H9 (cell line): ENCODE measurements at regions not wholly inside any gene's neighbourhood (a gene's known extent, or its start where the extent isn't known, plus 50 kb on each side); places are given as distances from the start of the nearest gene placed in this dataset.

Experiments
- DNase-seq: peaks from one replicate; pipeline ENCODE4 v3.0.0-alpha.2; 2017
- H2AFZ ChIP-seq: one replicate; pipeline ENCODE4 v1.6.1; 2013; ENCODE audit warnings: mild to moderate bottlenecking, low read length, control low read depth, moderate library complexity
- H2AK5ac ChIP-seq: 2 replicates; pipeline ENCODE4 v1.6.1; 2013; ENCODE audit warnings: low read length, control low read depth, mixed read lengths; ENCODE audit not compliant: insufficient read length
- H2BK120ac ChIP-seq: one replicate; pipeline ENCODE4 v1.6.1; 2013; ENCODE audit warnings: low read depth, mild to moderate bottlenecking, low read length, control low read depth, inconsistent platforms; ENCODE audit not compliant: poor library complexity, severe bottlenecking
- H2BK12ac ChIP-seq: 2 replicates; pipeline ENCODE4 v1.6.1; 2013; ENCODE audit warnings: low read length, control low read depth, mixed read lengths, low read depth; ENCODE audit not compliant: insufficient read length
- H2BK15ac ChIP-seq: 2 replicates; pipeline ENCODE4 v1.6.1; 2013; ENCODE audit warnings: low read depth, low read length, control low read depth
- H2BK20ac ChIP-seq: one replicate; pipeline ENCODE4 v1.6.1; 2013; ENCODE audit warnings: low read depth, mild to moderate bottlenecking, low read length, control low read depth, inconsistent platforms; ENCODE audit not compliant: poor library complexity, severe bottlenecking
- H2BK5ac ChIP-seq: 2 replicates; pipeline ENCODE4 v1.6.1; 2013; ENCODE audit warnings: low read length, control low read depth, mixed read lengths; ENCODE audit not compliant: insufficient read length
- H3K14ac ChIP-seq: 2 replicates; pipeline ENCODE4 v1.6.1; 2013; ENCODE audit warnings: low read length, control low read depth; ENCODE audit not compliant: insufficient read depth
- H3K18ac ChIP-seq: 2 replicates; pipeline ENCODE4 v1.6.1; 2013; ENCODE audit warnings: low read depth, mild to moderate bottlenecking, mixed read lengths, low read length, control low read depth; ENCODE audit not compliant: insufficient read length
- H3K23ac ChIP-seq: 2 replicates; pipeline ENCODE4 v1.6.1; 2013; ENCODE audit warnings: low read length, control low read depth, mixed read lengths, low read depth; ENCODE audit not compliant: insufficient read length
- H3K23me2 ChIP-seq: 2 replicates; pipeline ENCODE4 v1.6.1; 2013; ENCODE audit warnings: low read depth, mild to moderate bottlenecking, mixed read lengths, low read length, control low read depth; ENCODE audit not compliant: insufficient read length, poor library complexity, severe bottlenecking
- H3K27ac ChIP-seq: 2 replicates; pipeline ENCODE4 v1.5.1; 2013; ENCODE audit warnings: low read length, control low read depth, mixed read lengths, low read depth; ENCODE audit not compliant: insufficient read length
- H3K27me3 ChIP-seq: 2 replicates; pipeline ENCODE4 v1.6.1; 2013; ENCODE audit warnings: low read length, control low read depth, inconsistent platforms; ENCODE audit not compliant: insufficient read depth
- H3K4ac ChIP-seq: 2 replicates; pipeline ENCODE4 v1.6.1; 2013; ENCODE audit warnings: low read depth, mild to moderate bottlenecking, control low read depth, inconsistent platforms, low read length, moderate library complexity
- H3K4me1 ChIP-seq: 2 replicates; pipeline ENCODE4 v1.6.1; 2013; ENCODE audit warnings: low read length, control low read depth, inconsistent platforms; ENCODE audit not compliant: insufficient read depth
- H3K4me2 ChIP-seq: 2 replicates; pipeline ENCODE4 v1.6.1; 2013; ENCODE audit warnings: low read length, control low read depth, mixed read lengths; ENCODE audit not compliant: insufficient read length, insufficient read depth
- H3K56ac ChIP-seq: 2 replicates; pipeline ENCODE4 v1.6.1; 2013; ENCODE audit warnings: low read depth, mild to moderate bottlenecking, mixed read lengths, low read length, control low read depth; ENCODE audit not compliant: insufficient read length
- H3K79me1 ChIP-seq: 2 replicates; pipeline ENCODE4 v1.6.1; 2013; ENCODE audit warnings: low read depth, mild to moderate bottlenecking, moderate library complexity, low read length, control low read depth, inconsistent platforms; ENCODE audit not compliant: insufficient read depth, poor library complexity, severe bottlenecking
- H3K79me2 ChIP-seq: 2 replicates; pipeline ENCODE4 v1.6.1; 2013; ENCODE audit warnings: low read length, control low read depth, inconsistent platforms; ENCODE audit not compliant: insufficient read depth
- H3K9ac ChIP-seq: 2 replicates; pipeline ENCODE4 v1.6.1; 2013; ENCODE audit warnings: low read length, control low read depth, mixed read lengths; ENCODE audit not compliant: insufficient read length; ENCODE audit errors: extremely low read depth
- H3K9me3 ChIP-seq: one replicate; pipeline ENCODE4 v1.6.1; 2013; ENCODE audit warnings: low read depth, low read length, inconsistent platforms; ENCODE audit not compliant: control insufficient read depth
- H3T11ph ChIP-seq: one replicate; pipeline ENCODE4 v1.6.1; 2013; ENCODE audit warnings: mild to moderate bottlenecking, low read length, control low read depth, inconsistent platforms
- H4K20me1 ChIP-seq: one replicate; pipeline ENCODE4 v1.6.1; 2013; ENCODE audit not compliant: control insufficient read depth, insufficient read length, insufficient read depth
- H4K5ac ChIP-seq: 2 replicates; pipeline ENCODE4 v1.6.1; 2013; ENCODE audit warnings: low read depth, mild to moderate bottlenecking, mixed read lengths, low read length, control low read depth; ENCODE audit not compliant: insufficient read length
- H4K8ac ChIP-seq: replicated peaks from 2 replicates; pipeline ENCODE4 v1.6.1; 2013; ENCODE audit warnings: low read length, control low read depth, mixed read lengths, low read depth; ENCODE audit not compliant: insufficient read length
- H4K91ac ChIP-seq: 2 replicates; pipeline ENCODE4 v1.6.1; 2013; ENCODE audit warnings: low read depth, mild to moderate bottlenecking, moderate library complexity, mixed read lengths, low read length, control low read depth; ENCODE audit not compliant: insufficient read length
- H3K27ac Mint-ChIP-seq, 3 experiments: 2 replicates in 2 of 3; 3 replicates in 1 of 3; pipeline ENCODE4 v1.8.0; 2020 to 2021; ENCODE audit warnings: mixed read lengths in 3 of 3, mild to moderate bottlenecking in 1 of 3, moderate library complexity in 1 of 3
- H3K27me3 Mint-ChIP-seq: 2 replicates; pipeline ENCODE4 v1.8.0; 2021; ENCODE audit warnings: low read depth, mild to moderate bottlenecking, moderate library complexity, mixed read lengths
- H3K36me3 Mint-ChIP-seq, 3 experiments: 2 replicates in 2 of 3; 3 replicates in 1 of 3; pipeline ENCODE4 v1.8.0; 2020 to 2021; ENCODE audit warnings: low read depth in 3 of 3, mixed read lengths in 3 of 3; ENCODE audit not compliant: insufficient read depth in 1 of 3
- H3K4me1 Mint-ChIP-seq, 2 experiments: 2 replicates each; pipeline ENCODE4 v1.8.0; 2020; ENCODE audit warnings: mixed read lengths in 2 of 2
- H3K4me3 Mint-ChIP-seq, 2 experiments: 2 replicates in 1 of 2; 3 replicates in 1 of 2; pipeline ENCODE4 v1.8.0; 2020 to 2021; ENCODE audit warnings: mild to moderate bottlenecking in 2 of 2, mixed read lengths in 2 of 2, moderate library complexity in 1 of 2
- H3K9me3 Mint-ChIP-seq, 2 experiments: 2 replicates in 1 of 2; 3 replicates in 1 of 2; pipeline ENCODE4 v1.8.0; 2020; ENCODE audit warnings: mild to moderate bottlenecking in 2 of 2, mixed read lengths in 2 of 2, moderate library complexity in 1 of 2
- CTCF ChIP-seq: fragments of 200-600 bp; sonication (generic); conservative IDR thresholded peaks from 3 replicates; pipeline ENCODE4 v1.8.0; 2021; ENCODE audit warnings: antibody characterized with exemption, mild to moderate bottlenecking
- whole genome bisulfite sequencing: extraction: QIAGEN DNeasy Blood & Tissue Kit; methylation state at CpG from one replicate; pipeline ENCODE4 v1.1.7; 2013; ENCODE audit warnings: missing lambda C conversion rate, low lambda C conversion rate, mixed read lengths; ENCODE audit not compliant: insufficient read length; ENCODE audit errors: extremely low coverage; 5-methylcytosine and 5-hydroxymethylcytosine counted together

- no peaks in the 10 kb centered on the region for H3K79me2 ChIP-seq
- no peak overlapping the region for H4K91ac ChIP-seq
- no peak overlapping the region for H3K14ac ChIP-seq
- H2AFZ ChIP-seq = no peak overlapping the region
- H4K8ac ChIP-seq = no peak overlapping the region
- no peak overlapping the region for H3K4me2 ChIP-seq
- peaks cover 9 to 21% (median 14%) of the 10 kb centered on the region in 3 experiments for H3K36me3 Mint-ChIP-seq
- no peak overlapping the region for H2BK5ac ChIP-seq
- H3K9ac ChIP-seq = no peak overlapping the region
- no CpG with 5 or more reads among the region's 4 CpGs for WGBS
- no peaks in the 10 kb centered on the region for H3K23me2 ChIP-seq
- H2BK120ac ChIP-seq = no peak overlapping the region
- TF ChIP-seq CTCF = no peak
- H3T11ph ChIP-seq = no peak overlapping the region
- H2AK5ac ChIP-seq = no peak overlapping the region
- DNase-seq = no peak
- H3K9me3 ChIP-seq = no peaks in the 10 kb centered on the region
- H3K4ac ChIP-seq = no peak overlapping the region
- H3K27me3 Mint-ChIP-seq = no peaks in the 10 kb centered on the region
- H3K56ac ChIP-seq = no peak overlapping the region
- H4K20me1 ChIP-seq = peaks cover 2% of the 10 kb centered on the region
- H2BK20ac ChIP-seq = no peak overlapping the region
- no peak overlapping the region for H4K5ac ChIP-seq
- H3K79me1 ChIP-seq = no peaks in the 10 kb centered on the region
- no peaks in the 10 kb centered on the region for H3K4me1 Mint-ChIP-seq
- no peaks in the 10 kb centered on the region for H3K27me3 ChIP-seq
- no peaks in the 10 kb centered on the region for H3K4me1 ChIP-seq
- no peak overlapping the region for H3K4me3 Mint-ChIP-seq
- no peak overlapping the region for H3K18ac ChIP-seq
- peak overlapping the region in 1 of 3 experiments; percentile 7; a peak in 1 of 7 replicates for H3K27ac Mint-ChIP-seq
- no peak overlapping the region for H3K23ac ChIP-seq
- peaks cover 11 to 12% of the 10 kb centered on the region in 2 experiments; a peak in 4 of 5 replicates for H3K9me3 Mint-ChIP-seq
- H2BK12ac ChIP-seq = no peak overlapping the region
- H2BK15ac ChIP-seq = no peak overlapping the region
- no peak overlapping the region for H3K27ac ChIP-seq
These were observed 68.3 kb upstream of the KIF26B start for GRCh38 chr1:245086389-245086969.
